ENCODE measurements at regions not wholly inside any gene's neighbourhood (a gene's known extent, or its start where the extent isn't known, plus 50 kb on each side); places are given as distances from the start of the nearest gene placed in this dataset.

GRCh38 chr11:96543177-96543576, 153.4 kb downstream of the JRKL start:
- no peak for TF ChIP-seq POLR2A (IDR thresholded peaks at IDR 0.05)
- no peak for TF ChIP-seq CTCF (IDR thresholded peaks at IDR 0.05)
- no peak for TF ChIP-seq POLR2AphosphoS5 (IDR thresholded peaks at IDR 0.05)
- no peak for TF ChIP-seq EP300 (IDR thresholded peaks at IDR 0.05; ENCODE audit: low read depth)
